ENCODE measurements at regions not wholly inside any gene's neighbourhood (a gene's known extent, or its start where the extent isn't known, plus 50 kb on each side); places are given as distances from the start of the nearest gene placed in this dataset.

- Histone ChIP-seq H3K4me3 (ENCODE audit: low read depth in 2 of 2, low read length in 2 of 2) (no peak overlapping the region), H3K4me1 (ENCODE audit: control insufficient read depth, insufficient read depth, low read length) (no peaks in the 10 kb centered on the region), H3K27me3 (ENCODE audit: control insufficient read depth, insufficient read depth, low read length) (no peaks in the 10 kb centered on the region), H3K36me3 (ENCODE audit: control insufficient read depth, insufficient read depth, low read length) (no peaks in the 10 kb centered on the region), H3K9me3 (ENCODE audit: control insufficient read depth, insufficient read depth, low read depth, low read length) (no peaks in the 10 kb centered on the region), H3K27ac (ENCODE audit: low read length) (no peak overlapping the region)
- no peak for TF ChIP-seq POLR2AphosphoS5 (IDR thresholded peaks at IDR 0.05; ENCODE audit: low read depth, low read length)
- TF ChIP-seq REST (IDR thresholded peaks at IDR 0.05; ENCODE audit: insufficient read depth in 1 of 2, low read depth in 2 of 2, low read length in 1 of 2): no peak
- no peak for TF ChIP-seq TCF7L2 (IDR thresholded peaks at IDR 0.05; ENCODE audit: low read depth, low read length)
- TF ChIP-seq SIN3A (IDR thresholded peaks at IDR 0.05; ENCODE audit: borderline replicate concordance, insufficient read depth, low read depth, low read length): no peak
- TF ChIP-seq CTCF (IDR thresholded peaks at IDR 0.05): no peak
- ATAC-seq (no peak), DNase-seq (ENCODE audit: low read depth, low spot score) (no peak)
- BruUV-seq (replicated peaks): no TSS peak
- in situ Hi-C loops (cut with HindIII; ENCODE audit: low pct_unique_long_range_greater_than_20kb, low sequenced_read_pairs): no loop called here
- POLR2A ChIA-PET: no interaction called here
- intact Hi-C loops (cut with micrococcal nuclease; ENCODE audit: unreplicated experiment): loop anchor here (10.0 kb wide), 1 partner anchor 416 kb away; no protein-coding TSS in a partner anchor
- CTCF ChIA-PET: no interaction called here
Measured at GRCh38 chr2:6358546-6358945, 507.2 kb downstream of the CMPK2 start.

GRCh38 chr2:6358985-6359384, 506.7 kb downstream of the CMPK2 start:
- POLR2A ChIA-PET: no interaction called here
- Histone ChIP-seq H3K27me3 (ENCODE audit: control insufficient read depth, insufficient read depth, low read length) (no peaks in the 10 kb centered on the region), H3K9me3 (ENCODE audit: control insufficient read depth, insufficient read depth, low read depth, low read length) (no peaks in the 10 kb centered on the region), H3K4me1 (ENCODE audit: control insufficient read depth, insufficient read depth, low read length) (no peaks in the 10 kb centered on the region), H3K27ac (ENCODE audit: low read length) (no peak overlapping the region), H3K4me3 (ENCODE audit: low read depth in 2 of 2, low read length in 2 of 2) (no peak overlapping the region), H3K36me3 (ENCODE audit: control insufficient read depth, insufficient read depth, low read length) (no peaks in the 10 kb centered on the region)
- in situ Hi-C loops (cut with HindIII; ENCODE audit: low pct_unique_long_range_greater_than_20kb, low sequenced_read_pairs) (no loop called here), intact Hi-C loops (cut with micrococcal nuclease; ENCODE audit: unreplicated experiment) (loop anchor here (10.0 kb wide), 1 partner anchor 416 kb away; no protein-coding TSS in a partner anchor)
- no peak for TF ChIP-seq REST (IDR thresholded peaks at IDR 0.05; ENCODE audit: insufficient read depth in 1 of 2, low read depth in 2 of 2, low read length in 1 of 2)
- BruUV-seq (replicated peaks): no TSS peak
- DNase-seq (ENCODE audit: low read depth, low spot score) (no peak), ATAC-seq (no peak)
- CTCF ChIA-PET: no interaction called here
